Loucy (cell line): ENCODE measurements at regions not wholly inside any gene's neighbourhood (a gene's known extent, or its start where the extent isn't known, plus 50 kb on each side); places are given as distances from the start of the nearest gene placed in this dataset.

ENCODE experiments used
- CTCF ChIP-seq: fragments of 200-600 bp; sonication (generic); conservative IDR thresholded peaks from 2 replicates; pipeline ENCODE4 v1.5.1; 2014; ENCODE audit warnings: mild to moderate bottlenecking, antibody characterized with exemption, low read length
- EZH2phosphoT487 ChIP-seq: fragments of 200-600 bp; IDR thresholded peaks from 2 replicates; pipeline ENCODE4 v1.6.1; 2018; ENCODE audit warnings: antibody characterized with exemption, mild to moderate bottlenecking, moderate library complexity, borderline replicate concordance

GRCh38 chrX:26334232-26334631 is 118.3 kb downstream of the MAGEB5 start:
- TF ChIP-seq CTCF (no peak), EZH2phosphoT487 (no peak)
